ENCODE measurements at regions not wholly inside any gene's neighbourhood (a gene's known extent, or its start where the extent isn't known, plus 50 kb on each side); places are given as distances from the start of the nearest gene placed in this dataset.
"Not testable (repeated sequence)": the region's sequence is repeated elsewhere in the genome, so short reads cannot be mapped to it uniquely, and the experiment has no call there.

DNA sequence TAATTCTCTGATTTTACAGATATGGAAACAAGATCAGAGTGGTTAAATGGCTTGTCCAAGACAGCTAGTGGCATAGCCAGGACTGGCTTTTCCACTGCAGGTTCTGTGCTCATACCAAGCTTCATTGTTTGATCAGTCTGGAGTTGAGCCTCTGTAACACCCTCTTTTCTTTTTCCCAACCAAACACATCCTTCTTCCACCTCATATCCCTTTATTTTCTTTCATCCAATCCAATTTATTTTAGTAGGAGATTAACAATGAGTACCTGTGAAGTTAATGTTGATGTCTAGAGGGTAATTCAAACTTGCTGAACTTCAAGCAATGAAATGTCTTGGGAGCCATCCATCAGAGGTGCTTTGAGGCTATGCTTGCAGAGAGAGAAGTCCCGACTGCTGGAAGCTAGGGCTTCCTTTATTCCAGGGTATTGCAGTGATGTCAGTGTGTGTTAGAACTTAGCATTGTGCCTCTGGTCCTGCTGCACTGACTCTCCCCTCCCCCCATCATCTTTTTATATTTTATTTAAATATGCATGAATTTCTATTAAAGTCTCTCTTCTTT, 452.1 kb upstream of the PDE3A start:
- no peaks in the 10 kb centered on the region for H3K9me3 ChIP-seq (ENCODE audit: low read length)
- H3K27ac ChIP-seq (ENCODE audit: low read depth, low read length, poor library complexity, severe bottlenecking): no peak overlapping the region
- H3K9me2 ChIP-seq (ENCODE audit: insufficient read depth, low read length): no peaks in the 10 kb centered on the region
- H3K4me2 ChIP-seq (ENCODE audit: low read length): no peak overlapping the region
- CTCF ChIA-PET (ENCODE audit: unreplicated experiment): no interaction called here
- no peak for DNase-seq (ENCODE audit: low spot score)
- no peaks in the 10 kb centered on the region for H3K79me2 ChIP-seq (ENCODE audit: insufficient read depth, low read depth, low read length)
- H3K36me3 ChIP-seq (ENCODE audit: insufficient read depth, low read length): no peaks in the 10 kb centered on the region
- H3K4me1 ChIP-seq (ENCODE audit: insufficient read depth, low read length, poor library complexity, severe bottlenecking): no peaks in the 10 kb centered on the region
- H3K4me3 ChIP-seq (ENCODE audit: low read depth, low read length, poor library complexity, severe bottlenecking): no peak overlapping the region
- BruUV-seq (replicated peaks): no TSS peak
- H4K20me1 ChIP-seq (ENCODE audit: insufficient read depth, low read length): no peaks in the 10 kb centered on the region
- intact Hi-C loops (cut with micrococcal nuclease; ENCODE audit: unreplicated experiment): no loop called here
- POLR2A ChIA-PET: no interaction called here
- no peak for TF ChIP-seq CTCF (conservative IDR thresholded peaks at IDR 0.05; ENCODE audit: low read length)
- TF ChIP-seq EZH2phosphoT487 (IDR thresholded peaks at IDR 0.05; ENCODE audit: borderline replicate concordance, low read depth, low read length): no peak
- H2AFZ ChIP-seq (ENCODE audit: low read length): no peak overlapping the region

- Histone ChIP-seq H3K4me2 (ENCODE audit: low read length) (no peak overlapping the region), H3K79me2 (ENCODE audit: insufficient read depth, low read depth, low read length) (no peaks in the 10 kb centered on the region), H3K9me3 (ENCODE audit: low read length) (no peaks in the 10 kb centered on the region), H2AFZ (ENCODE audit: low read length) (no peak overlapping the region), H4K20me1 (ENCODE audit: insufficient read depth, low read length) (no peaks in the 10 kb centered on the region), H3K4me3 (ENCODE audit: low read depth, low read length, poor library complexity, severe bottlenecking) (no peak overlapping the region), H3K27ac (ENCODE audit: low read depth, low read length, poor library complexity, severe bottlenecking) (no peak overlapping the region), H3K4me1 (ENCODE audit: insufficient read depth, low read length, poor library complexity, severe bottlenecking) (no peaks in the 10 kb centered on the region), H3K36me3 (ENCODE audit: insufficient read depth, low read length) (no peaks in the 10 kb centered on the region), H3K9me2 (ENCODE audit: insufficient read depth, low read length) (no peaks in the 10 kb centered on the region)
- ChIA-PET POLR2A (interaction anchor here (0.6 kb wide), 1 partner anchor 16 kb away, joined by 3 read pairs; no protein-coding TSS in a partner anchor), CTCF (ENCODE audit: unreplicated experiment) (no interaction called here)
- DNase-seq (ENCODE audit: low spot score): no peak
- BruUV-seq (replicated peaks): no TSS peak
- intact Hi-C loops (cut with micrococcal nuclease; ENCODE audit: unreplicated experiment): no loop called here
- TF ChIP-seq EZH2phosphoT487 (IDR thresholded peaks at IDR 0.05; ENCODE audit: borderline replicate concordance, low read depth, low read length): no peak
- no peak for TF ChIP-seq CTCF (conservative IDR thresholded peaks at IDR 0.05; ENCODE audit: low read length)
Measured at GRCh38 chr12:19916974-19917373, 451.4 kb upstream of the PDE3A start.

DNA sequence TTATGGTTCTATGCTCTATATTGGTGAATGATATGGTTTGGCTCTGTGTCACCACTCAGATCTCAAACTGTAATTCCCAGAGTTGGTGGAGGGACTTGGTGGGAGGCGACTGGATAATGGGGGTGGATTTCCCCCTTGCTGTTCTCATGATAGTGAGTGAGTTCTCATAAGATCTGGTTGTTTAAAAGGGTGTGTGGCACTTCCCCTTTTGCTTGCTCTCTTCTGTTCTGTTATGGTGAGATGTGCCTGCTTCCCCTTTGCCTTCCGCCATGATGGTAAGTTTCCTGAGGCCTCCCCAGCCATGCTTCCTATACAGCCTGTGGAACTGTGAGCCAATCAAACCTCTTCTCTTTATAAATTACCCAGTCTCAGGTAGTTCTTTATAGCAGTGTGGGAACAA, 446.6 kb upstream of the PDE3A start:
- H3K9me3 ChIP-seq (ENCODE audit: low read length); H3K4me1 ChIP-seq (ENCODE audit: insufficient read depth, low read length, poor library complexity, severe bottlenecking); H3K27ac ChIP-seq (ENCODE audit: low read depth, low read length, poor library complexity, severe bottlenecking); H4K20me1 ChIP-seq (ENCODE audit: insufficient read depth, low read length); H3K4me3 ChIP-seq (ENCODE audit: low read depth, low read length, poor library complexity, severe bottlenecking); H2AFZ ChIP-seq (ENCODE audit: low read length); intact Hi-C loops (cut with micrococcal nuclease; ENCODE audit: unreplicated experiment); DNase-seq (ENCODE audit: low spot score); CTCF ChIA-PET (ENCODE audit: unreplicated experiment); H3K36me3 ChIP-seq (ENCODE audit: insufficient read depth, low read length); H3K9me2 ChIP-seq (ENCODE audit: insufficient read depth, low read length); POLR2A ChIA-PET; H3K4me2 ChIP-seq (ENCODE audit: low read length); BruUV-seq (replicated peaks); H3K79me2 ChIP-seq (ENCODE audit: insufficient read depth, low read depth, low read length): not testable (repeated sequence)
